HT1080 (cell line): ENCODE measurements at regions not wholly inside any gene's neighbourhood (a gene's known extent, or its start where the extent isn't known, plus 50 kb on each side); places are given as distances from the start of the nearest gene placed in this dataset.
"Not testable (repeated sequence)": the region's sequence is repeated elsewhere in the genome, so short reads cannot be mapped to it uniquely, and the experiment has no call there.

Source experiments
- DNase-seq: peaks from one replicate; pipeline ENCODE4 v3.0.0-alpha.2; 2015; ENCODE audit warnings: low read depth

- DNase-seq: no peak
These were observed 201.0 kb upstream of the NABP1 start for GRCh38 chr2:191476901-191477300.

- DNase-seq: no peak
These were observed 198.9 kb upstream of the NABP1 start for GRCh38 chr2:191478799-191479679.

- DNase-seq: no peak
These were observed 198.3 kb upstream of the NABP1 start for GRCh38 chr2:191479680-191480023.

- peak; percentile 21 for DNase-seq
These were observed 196.4 kb upstream of the NABP1 start for GRCh38 chr2:191481305-191482070.

- no peak for DNase-seq
These were observed 194.8 kb upstream of the NABP1 start for GRCh38 chr2:191483117-191483516.

- peak; percentile 96 for DNase-seq
These were observed 191.2 kb upstream of the NABP1 start for GRCh38 chr2:191486584-191487320.

GRCh38 chr2:191488135-191488534 lies 189.8 kb upstream of the NABP1 start:
- no peak for DNase-seq

GRCh38 chr2:191489177-191489576 lies 188.8 kb upstream of the NABP1 start:
- DNase-seq: no peak

GRCh38 chr2:191496838-191497237 lies 181.1 kb upstream of the NABP1 start:
- DNase-seq: no peak

- no peak for DNase-seq
These were observed 180.1 kb upstream of the NABP1 start for GRCh38 chr2:191497822-191498221.

- DNase-seq: no peak
These were observed 178.9 kb upstream of the NABP1 start for GRCh38 chr2:191499050-191499449.

- no peak for DNase-seq
These were observed 177.9 kb upstream of the NABP1 start for GRCh38 chr2:191499874-191500565.

- no peak for DNase-seq
These were observed 177.4 kb upstream of the NABP1 start for GRCh38 chr2:191500566-191500883.

- DNase-seq: no peak
These were observed 176.9 kb upstream of the NABP1 start for GRCh38 chr2:191500884-191501560.

- peak; percentile 67 for DNase-seq
These were observed 176.3 kb upstream of the NABP1 start for GRCh38 chr2:191501561-191502168.

- no peak for DNase-seq
These were observed 171.4 kb upstream of the NABP1 start for GRCh38 chr2:191506515-191506914.

GRCh38 chr2:191507252-191507853 lies 170.6 kb upstream of the NABP1 start:
- not testable (repeated sequence) for DNase-seq

GRCh38 chr2:191508738-191509137 lies 169.2 kb upstream of the NABP1 start:
- DNase-seq: no peak

GRCh38 chr2:191512216-191512835 lies 165.6 kb upstream of the NABP1 start:
- DNase-seq: no peak

GRCh38 chr2:191512874-191513273 lies 165.1 kb upstream of the NABP1 start:
- DNase-seq: no peak
